NCI-H1694 treated with DMSO at 0.1 percent for 48 hours (cell line): ENCODE measurements at regions not wholly inside any gene's neighbourhood (a gene's known extent, or its start where the extent isn't known, plus 50 kb on each side); places are given as distances from the start of the nearest gene placed in this dataset.
"Not testable (repeated sequence)": the region's sequence is repeated elsewhere in the genome, so short reads cannot be mapped to it uniquely, and the experiment has no call there.

Experiments
- DNase-seq: peaks from one replicate; lab custom pipeline; 2025; lab: John Stamatoyannopoulos, UW

DNA sequence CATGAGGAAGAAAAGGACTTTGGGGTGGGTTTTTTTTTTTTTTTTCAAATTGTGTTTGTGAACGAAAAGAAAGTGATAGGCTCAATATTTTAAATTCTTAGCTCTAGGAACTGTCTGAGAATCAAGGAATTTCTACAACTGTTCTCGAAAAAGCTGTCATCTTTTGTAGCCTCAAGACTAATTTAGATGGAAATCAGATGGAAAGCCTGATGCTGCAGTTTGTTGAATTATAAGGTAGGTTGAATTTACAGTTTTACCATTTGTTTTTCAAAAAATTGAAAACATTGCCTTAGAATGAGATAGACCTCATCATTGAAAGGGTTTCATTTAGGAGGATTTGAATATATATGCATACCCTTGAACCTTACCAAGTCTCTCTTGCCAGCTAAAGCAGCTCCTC is 109.3 kb upstream of the TRHDE start:
- DNase-seq = no peak

DNA sequence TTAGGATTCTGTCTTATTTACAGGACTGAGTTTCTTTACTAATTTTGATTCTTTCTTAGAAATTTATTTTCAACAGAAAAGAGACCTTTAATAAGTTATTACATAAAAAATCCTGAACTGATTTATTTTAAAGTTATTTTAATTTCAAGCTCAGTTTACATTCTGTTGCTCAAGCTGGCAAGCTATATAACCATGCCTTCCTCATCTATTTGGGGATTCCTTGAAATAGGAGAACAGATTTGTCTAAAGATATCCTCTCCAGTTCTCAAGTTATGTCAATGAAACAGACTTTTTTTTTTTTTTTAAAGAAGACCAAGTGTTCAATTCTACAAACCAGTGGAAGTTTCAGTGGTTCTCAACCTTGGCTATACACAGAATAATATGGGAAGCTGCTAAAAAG is 103.3 kb upstream of the TRHDE start:
- DNase-seq = no peak

DNA sequence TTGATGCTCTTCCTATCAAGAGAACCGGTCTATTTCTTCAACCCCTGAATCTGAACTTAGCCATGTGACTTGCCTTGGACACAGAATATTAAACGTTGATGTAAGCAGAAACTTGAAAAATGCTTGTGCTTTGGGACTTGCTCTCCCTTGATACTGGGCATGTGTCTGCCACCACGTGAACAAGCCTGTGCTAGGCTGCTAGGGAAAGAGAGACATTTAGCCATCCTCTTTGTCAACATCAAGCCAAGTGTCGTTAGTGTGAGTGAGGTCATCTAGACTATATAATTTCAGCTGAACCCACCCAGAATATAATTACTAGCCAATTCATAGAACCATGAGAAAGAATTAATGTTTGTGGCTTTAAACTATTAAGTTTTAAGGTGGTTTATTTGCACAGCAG is 98.2 kb upstream of the TRHDE start:
- DNase-seq = no peak

DNA sequence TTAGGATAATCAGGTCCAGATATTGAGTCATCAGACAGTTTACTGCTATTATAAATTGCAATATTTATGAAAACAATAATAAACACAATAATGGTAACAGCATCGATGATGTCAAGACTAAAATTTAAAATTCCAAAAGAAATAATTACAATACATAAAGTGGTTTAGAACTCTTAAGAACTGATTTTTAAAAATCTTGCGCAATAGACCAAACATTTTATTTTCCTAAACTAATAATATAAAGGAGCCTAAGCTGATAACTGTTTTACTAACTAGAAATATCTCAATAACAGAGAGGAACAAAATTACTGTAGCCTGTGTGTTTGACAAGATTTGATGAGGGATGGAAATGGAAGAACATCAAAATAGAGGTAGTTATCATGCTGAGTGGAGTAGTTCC is 93.9 kb upstream of the TRHDE start:
- DNase-seq = no peak

DNA sequence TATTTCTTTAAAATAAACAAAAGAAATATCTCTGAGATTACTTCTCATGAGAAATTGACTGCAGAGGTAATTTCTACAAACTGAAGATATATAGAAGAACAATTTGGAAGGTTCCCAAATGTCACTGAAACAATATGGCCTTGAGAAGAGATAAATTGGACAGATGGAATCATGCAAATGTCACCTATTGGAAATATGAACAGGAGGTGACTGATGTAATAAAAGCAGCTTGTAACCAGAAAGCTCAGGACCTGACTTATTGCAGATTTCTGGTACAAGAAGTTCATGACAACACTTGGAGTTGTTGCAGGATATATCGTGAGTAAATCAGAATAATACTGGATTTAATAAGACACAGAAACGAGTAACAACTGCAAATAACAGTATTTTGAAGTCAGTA is 93.3 kb upstream of the TRHDE start:
- peak; percentile 5 for DNase-seq

DNA sequence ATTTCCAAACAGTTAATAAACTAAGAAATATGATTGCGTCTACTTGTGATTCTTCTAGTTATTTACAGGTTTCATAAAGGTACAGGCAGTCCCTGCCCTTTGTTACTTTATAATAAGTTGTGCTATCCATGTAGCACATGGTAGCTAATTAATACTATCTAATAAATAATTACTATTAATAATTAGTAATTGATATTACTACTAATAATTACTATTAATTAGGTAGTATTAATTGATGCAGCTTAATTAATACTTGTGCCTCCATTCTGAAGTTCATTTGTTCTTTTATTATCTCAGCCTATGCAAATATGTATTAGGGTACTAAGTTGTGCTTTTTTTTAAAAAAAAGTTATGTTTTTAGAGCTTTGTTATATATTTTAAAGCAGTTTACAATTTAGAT is 92.3 kb upstream of the TRHDE start:
- DNase-seq = no peak

DNA sequence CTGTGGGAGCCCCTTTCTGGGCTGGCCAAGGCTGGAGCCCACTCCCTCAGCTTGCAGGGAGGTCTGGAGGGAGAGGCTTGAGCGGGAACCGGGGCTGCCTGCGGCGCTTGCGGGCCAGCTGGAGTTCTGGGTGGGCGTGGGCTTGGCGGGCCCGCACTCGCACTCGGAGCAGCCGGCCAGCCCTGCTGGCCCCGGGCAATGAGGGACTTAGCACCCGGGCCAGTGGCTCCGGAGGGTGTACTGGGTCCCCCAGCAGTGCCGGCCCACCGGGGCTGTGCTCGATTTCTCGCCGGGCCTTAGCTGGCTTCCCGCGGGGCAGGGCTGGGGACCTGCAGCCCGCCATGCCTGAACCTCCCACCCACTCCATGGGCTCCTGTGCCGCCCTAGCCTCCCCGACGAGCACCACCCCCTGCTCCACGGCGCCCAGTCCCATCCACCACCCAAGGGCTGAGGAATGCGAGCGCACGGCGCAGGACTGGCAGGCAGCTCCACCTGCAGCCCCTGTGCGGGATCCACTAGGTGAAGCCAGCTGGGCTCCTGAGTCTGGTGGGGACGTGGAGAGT is 87.1 kb upstream of the TRHDE start:
- DNase-seq = not testable (repeated sequence)

DNA sequence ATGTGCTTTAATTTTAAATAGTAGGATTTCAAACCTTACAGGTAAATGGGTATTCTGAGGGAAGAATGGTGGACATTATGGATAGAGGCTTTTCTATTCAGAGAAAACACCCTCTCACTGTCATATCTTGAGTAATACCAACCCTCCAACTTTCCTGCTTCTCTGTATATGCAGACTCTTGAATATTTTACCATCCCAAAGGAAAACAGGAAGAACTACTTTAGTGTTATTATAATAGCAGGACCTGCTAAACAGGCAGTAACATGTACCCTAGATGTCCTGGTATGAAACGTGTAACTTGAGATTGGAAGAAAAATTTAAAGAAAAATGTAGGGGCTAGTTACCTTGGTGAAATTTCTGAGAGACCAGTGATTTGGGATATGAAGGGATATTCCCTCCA is 82.9 kb upstream of the TRHDE start:
- no peak for DNase-seq

DNA sequence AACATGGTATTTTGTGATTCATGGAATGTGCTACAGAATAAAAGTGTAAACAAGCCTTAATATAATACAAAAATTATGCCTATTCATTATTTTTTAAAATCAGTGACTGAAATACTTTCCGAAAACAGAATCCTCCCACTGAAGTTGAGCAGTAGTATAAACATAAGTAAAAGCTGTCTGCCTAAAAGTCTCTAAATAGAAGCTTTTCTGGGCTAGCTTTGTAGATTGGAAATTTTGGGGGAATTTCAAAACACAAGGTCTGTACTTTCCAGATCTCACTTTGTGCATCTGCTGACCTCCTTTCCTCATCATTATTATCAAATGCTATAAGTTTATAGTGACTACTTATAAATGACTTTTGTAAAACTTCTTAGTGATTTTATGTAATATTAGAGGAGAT is 80.4 kb upstream of the TRHDE start:
- no peak for DNase-seq

DNA sequence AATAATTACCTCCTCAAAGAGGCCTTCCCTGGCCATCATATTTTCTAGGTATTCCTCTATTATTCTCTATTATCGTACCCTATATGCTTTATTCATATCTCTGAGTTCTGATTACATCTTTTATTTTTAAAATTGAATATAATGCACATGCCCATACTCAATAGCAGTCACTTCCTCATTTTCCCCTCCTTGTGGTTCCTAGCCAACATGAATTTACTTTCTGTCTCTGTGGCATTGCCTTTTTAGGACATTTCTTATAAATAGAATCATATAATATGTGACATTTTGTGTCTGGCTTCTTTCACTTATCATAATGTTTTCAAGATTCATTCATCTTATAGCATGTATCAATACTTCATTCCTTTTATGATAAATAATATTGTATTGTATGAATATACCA is 74.4 kb upstream of the TRHDE start:
- no peak for DNase-seq

DNA sequence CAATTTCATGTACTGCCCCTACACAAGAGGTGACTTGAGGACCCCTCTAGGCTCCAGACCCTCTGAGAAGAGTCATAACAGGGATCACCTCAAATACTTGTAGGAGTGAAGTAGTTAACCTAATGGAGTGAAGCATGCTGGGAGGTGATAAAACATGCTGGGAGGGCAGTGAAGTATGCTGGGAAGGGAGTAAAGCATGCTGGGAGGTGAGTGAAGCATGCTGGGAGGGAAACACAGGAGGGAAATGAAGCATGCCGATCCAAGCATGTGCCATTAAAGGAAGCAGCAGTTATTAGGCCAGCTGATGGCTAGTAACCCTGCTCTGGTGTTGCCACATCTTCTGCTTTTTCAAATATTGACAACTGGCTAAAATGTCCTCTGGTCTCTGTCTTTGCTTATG is 70.7 kb upstream of the TRHDE start:
- no peak for DNase-seq

DNA sequence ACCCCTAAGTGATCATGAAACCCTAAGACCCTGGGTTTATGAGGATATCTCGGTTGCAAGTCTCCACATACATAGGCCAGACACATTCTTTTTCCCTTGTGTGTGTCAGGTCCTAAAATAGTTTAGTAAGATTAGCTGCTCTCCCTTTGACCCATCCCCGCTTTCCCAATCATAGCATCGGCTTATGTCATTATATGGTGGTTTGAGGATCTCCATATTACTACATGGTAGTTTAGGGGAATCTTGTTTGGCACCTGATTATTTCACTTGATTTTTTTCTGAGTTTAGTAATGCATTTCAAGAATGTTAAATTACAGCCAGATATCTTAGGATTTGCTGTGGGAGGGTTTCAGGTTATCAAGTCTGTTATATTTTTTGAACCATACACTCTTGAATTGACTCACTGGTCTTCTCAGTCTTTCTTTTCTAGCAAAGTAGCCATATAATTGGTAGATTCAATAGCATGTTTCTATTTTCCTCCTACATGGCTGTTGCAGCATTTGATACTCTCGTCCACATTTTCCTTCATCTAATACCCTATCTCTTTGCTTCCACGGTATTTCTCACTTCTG is 68.3 kb upstream of the TRHDE start:
- no peak for DNase-seq

DNA sequence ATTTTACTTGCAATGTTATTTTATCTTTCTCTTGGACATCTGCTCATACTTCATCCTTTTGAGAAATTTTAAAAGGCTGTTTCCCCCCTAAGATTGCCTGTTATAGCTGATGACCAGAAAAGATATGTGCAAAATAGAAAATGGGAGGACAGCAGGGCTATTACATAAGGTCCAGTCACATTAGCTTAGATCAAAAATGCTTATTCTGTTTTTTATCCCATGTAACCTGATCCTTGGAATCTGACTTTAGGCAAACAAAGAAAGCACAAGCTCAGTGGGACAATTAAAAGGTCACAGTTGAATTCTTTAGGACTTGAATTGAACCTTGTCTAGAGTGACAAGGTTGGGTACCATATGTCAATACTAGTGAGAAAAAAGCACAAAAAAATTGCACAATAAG is 65.1 kb upstream of the TRHDE start:
- no peak for DNase-seq

DNA sequence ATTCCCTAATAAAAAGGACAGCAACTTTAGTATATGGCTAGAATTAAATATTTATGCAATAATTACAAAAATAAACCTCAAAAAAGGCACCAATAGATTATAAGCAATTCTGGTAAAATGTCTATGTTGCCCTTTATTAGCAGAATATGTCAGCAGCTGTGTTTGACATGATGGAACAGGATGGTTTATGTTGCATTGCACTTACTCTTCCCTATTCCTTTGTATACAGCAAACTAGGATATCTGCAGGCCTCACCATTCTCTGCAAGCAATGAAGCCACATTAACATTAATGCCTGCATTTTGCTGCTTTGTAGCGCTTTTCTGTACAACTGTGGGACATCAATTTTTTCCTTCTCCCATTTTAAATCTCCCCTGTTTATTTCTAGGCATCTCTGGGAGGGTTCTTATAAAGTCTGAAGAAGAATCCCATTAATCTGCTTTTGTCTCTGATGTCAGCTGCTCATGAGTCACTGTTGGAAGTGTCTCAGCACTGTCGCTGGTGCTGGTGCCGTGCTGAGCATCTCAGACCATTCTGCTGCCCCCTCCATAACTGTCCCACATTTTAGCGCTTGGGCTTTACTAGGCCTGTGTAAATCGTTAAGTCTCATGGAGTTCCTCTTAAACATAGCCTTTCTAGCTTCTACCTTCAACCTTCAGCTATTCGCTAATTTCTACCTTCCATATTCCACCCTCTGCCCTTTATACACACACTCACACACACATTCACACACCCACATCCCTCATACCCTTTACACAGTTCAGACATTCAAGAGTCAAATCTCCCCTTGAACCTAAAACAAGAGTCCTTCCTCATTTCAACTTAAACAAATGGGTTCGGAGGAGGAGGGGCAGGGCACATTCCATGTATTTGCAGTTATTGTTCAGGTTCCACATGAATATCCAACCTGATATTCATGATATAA is 64.4 kb upstream of the TRHDE start:
- DNase-seq = no peak

DNA sequence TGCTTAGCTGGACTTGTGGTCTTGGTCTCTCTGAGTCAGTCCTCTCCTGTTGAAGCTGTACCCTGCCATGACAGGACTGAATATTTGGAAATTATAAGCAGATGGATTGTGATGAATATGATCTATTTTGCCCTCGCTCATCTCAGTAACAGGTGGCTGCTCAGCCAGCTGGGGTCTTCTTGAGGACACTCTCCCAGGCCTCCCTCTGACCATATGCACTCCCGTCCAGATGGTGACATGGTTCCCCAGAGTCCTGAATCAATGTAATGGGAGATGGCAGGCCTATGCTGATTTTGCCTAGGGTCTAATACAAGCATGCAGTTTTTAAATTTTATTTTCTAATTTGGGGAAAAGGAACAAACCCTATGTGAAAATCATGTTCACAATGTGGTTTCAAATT is 63.1 kb upstream of the TRHDE start:
- no peak for DNase-seq

DNA sequence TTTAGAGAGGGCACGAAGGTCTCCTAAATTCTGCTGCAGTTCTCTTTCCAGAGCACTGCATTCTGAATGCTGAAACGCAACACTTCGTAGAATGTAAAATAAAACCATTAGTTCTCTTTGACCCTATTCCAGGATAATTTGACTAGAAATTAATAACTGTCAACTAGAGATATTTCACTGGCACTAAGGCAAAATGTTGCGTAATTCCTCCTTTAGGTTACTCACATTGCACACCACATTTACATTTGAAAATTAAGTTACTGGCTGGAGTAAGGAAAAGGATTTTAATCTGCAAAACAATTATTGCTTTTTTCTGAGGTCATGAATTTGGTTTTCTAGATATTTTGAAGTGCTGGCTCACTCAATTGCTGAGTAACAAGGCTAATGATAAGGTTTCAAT is 58.0 kb upstream of the TRHDE start:
- DNase-seq = no peak

DNA sequence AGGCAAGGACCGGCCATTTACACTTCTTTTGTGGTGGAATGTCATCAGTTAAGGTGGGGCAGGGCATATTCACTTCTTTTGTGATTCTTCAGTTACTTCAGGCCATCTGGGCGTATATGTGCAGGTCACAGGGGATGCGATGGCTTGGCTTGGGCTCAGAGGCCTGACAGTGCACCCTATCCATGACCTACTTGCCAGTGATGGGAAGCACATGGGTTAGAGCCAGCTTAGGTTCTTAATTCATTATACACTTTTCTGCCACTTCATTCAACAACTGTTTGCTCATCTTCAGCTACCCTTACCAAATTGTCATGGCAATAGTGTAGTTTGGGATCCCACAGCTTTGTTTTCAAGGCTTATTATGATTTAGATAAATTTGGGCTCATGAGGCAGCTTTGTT is 56.9 kb upstream of the TRHDE start:
- not testable (repeated sequence) for DNase-seq

DNA sequence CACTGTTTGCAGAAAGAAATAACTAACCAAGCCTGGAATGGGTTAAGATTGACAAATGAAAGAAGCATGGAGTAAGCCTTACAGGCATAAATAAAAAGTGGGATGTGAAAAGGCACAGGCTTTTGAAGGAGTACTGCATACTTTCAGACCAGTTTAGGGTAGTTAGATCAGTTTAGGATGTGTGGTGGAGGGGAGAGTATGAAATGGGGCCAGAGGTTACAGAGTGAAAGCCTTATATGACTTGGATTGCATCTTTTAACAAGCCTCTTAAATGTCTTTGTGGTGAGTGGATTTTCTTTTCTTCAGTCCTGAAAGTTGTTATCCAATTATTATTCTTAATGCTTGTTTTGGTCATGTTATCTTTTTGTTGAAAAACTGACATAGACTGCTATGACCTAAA is 52.2 kb upstream of the TRHDE start:
- DNase-seq = no peak
